HepG2 (cell line): ENCODE measurements at regions not wholly inside any gene's neighbourhood (a gene's known extent, or its start where the extent isn't known, plus 50 kb on each side); places are given as distances from the start of the nearest gene placed in this dataset.

Experiments used
- ATAC-seq: fragments of 200-7000 bp; cut with Tn5 transposase; 3 replicates; pipeline ENCODE4 v1.9.1; 2020; ENCODE audit warnings: mild to moderate bottlenecking, moderate library complexity
- BruUV-seq: library from RNA; stranded (reverse); fragments of 400-500 nt; replicated peaks from 2 replicates; lab custom pipeline; 2021; lab: Mats Ljungman, UMichigan
- CTCF ChIA-PET: fragments of 300-600 bp; formaldehyde crosslinking; extraction: SDS; loops from one replicate; lab custom pipeline; 2021; ENCODE audit warnings: low total read pairs, inconsistent platforms, low intra/inter-chr PET ratio; lab: Yijun Ruan, JAX
- POLR2A ChIA-PET: fragments of 350-600 bp; sonication (Branson Sonifier 250); formaldehyde crosslinking; loops from one replicate; lab custom pipeline; 2020; ENCODE audit warnings: antibody characterized with exemption, inconsistent platforms; lab: Yijun Ruan, JAX
- DNase-seq: peaks from one replicate; pipeline ENCODE4 v3.0.0-alpha.2; 2015; ENCODE audit warnings: low spot score
- FAIRE-seq: peaks from 3 replicates; lab custom pipeline; 2011; peaks lifted over from hg19 to GRCh38; lab: Jason Lieb, UNC
- H2AFZ ChIP-seq: one replicate; pipeline ENCODE4 v1.6.1; 2011; ENCODE audit warnings: low read length, inconsistent platforms
- H3K27ac ChIP-seq: fragments of 300-600 bp; 3 replicates; pipeline ENCODE4 v1.8.0; 2011; ENCODE audit warnings: mixed run types, mild to moderate bottlenecking, mixed read lengths, low read length, inconsistent platforms; ENCODE audit not compliant: insufficient read depth; ENCODE audit errors: extremely low read length
- H3K27me3 ChIP-seq, 2 experiments: fragments of 200-600 bp in 1 of 2; 2 replicates in 1 of 2; 3 replicates in 1 of 2; pipeline versions ENCODE4 v1.6.0 to v1.8.0; 2011; ENCODE audit warnings: low read length in 2 of 2, mild to moderate bottlenecking in 2 of 2, moderate library complexity in 2 of 2, inconsistent platforms in 1 of 2; ENCODE audit not compliant: insufficient read depth in 2 of 2, control insufficient read depth in 1 of 2
- H3K36me3 ChIP-seq, 2 experiments: fragments of 200-600 bp in 1 of 2; replicated peaks in 1 of 2; 2 replicates in 1 of 2; 3 replicates in 1 of 2; pipeline versions ENCODE4 v1.5.1 to v1.8.0; 2011; ENCODE audit warnings: low read length in 2 of 2, inconsistent platforms in 1 of 2; ENCODE audit not compliant: insufficient read depth in 2 of 2, control insufficient read depth in 1 of 2
- H3K4me1 ChIP-seq: 2 replicates; pipeline ENCODE4 v1.5.1; 2012; ENCODE audit warnings: low read length, inconsistent platforms; ENCODE audit not compliant: insufficient read depth
- H3K4me2 ChIP-seq: 2 replicates; pipeline ENCODE4 v1.6.0; 2011; ENCODE audit warnings: low read depth, low read length, inconsistent platforms
- H3K4me3 ChIP-seq, 3 experiments: fragments of 200-600 bp in 1 of 3; sonication (generic), shearing (Covaris generic) in 1 of 3; replicated peaks in 1 of 3; 2 replicates each; pipeline ENCODE4 v1.5.1; 2011 to 2016; ENCODE audit warnings: low read length in 3 of 3, inconsistent platforms in 2 of 3, low read depth in 2 of 3, mild to moderate bottlenecking in 2 of 3, control low read depth in 1 of 3, mixed read lengths in 1 of 3; ENCODE audit not compliant: insufficient read depth in 1 of 3
- H3K79me2 ChIP-seq: one replicate; pipeline ENCODE4 v1.6.1; 2011; ENCODE audit warnings: low read length, inconsistent platforms; ENCODE audit not compliant: insufficient read depth
- H3K9ac ChIP-seq: 2 replicates; pipeline ENCODE4 v1.6.0; 2011; ENCODE audit warnings: mild to moderate bottlenecking, low read depth, low read length, inconsistent platforms; ENCODE audit not compliant: insufficient read depth
- H3K9me3 ChIP-seq: 2 replicates; pipeline ENCODE4 v1.5.1; 2012; ENCODE audit warnings: mild to moderate bottlenecking, low read length
- H4K20me1 ChIP-seq: 2 replicates; pipeline ENCODE4 v1.6.0; 2011; ENCODE audit warnings: inconsistent platforms, mild to moderate bottlenecking, low read length, moderate library complexity; ENCODE audit not compliant: insufficient read depth
- EHMT2 ChIP-seq: fragments of 200-600 bp; sonication (generic); IDR thresholded peaks from 2 replicates; pipeline ENCODE4 v1.7.0; 2017; ENCODE audit warnings: antibody characterized with exemption, low read depth, low read length, borderline replicate concordance
- ZNF460 ChIP-seq: sonication (generic); formaldehyde crosslinking; IDR thresholded peaks from 2 replicates; pipeline ENCODE4 v1.5.1; 2020; ENCODE audit warnings: missing genetic modification reagents, mild to moderate bottlenecking, borderline replicate concordance
- ZNF503 ChIP-seq: sonication (generic); formaldehyde crosslinking; IDR thresholded peaks from 2 replicates; pipeline ENCODE4 v1.4.0; 2020; ENCODE audit warnings: missing genetic modification reagents
- ZNF607 ChIP-seq: sonication (generic); formaldehyde crosslinking; IDR thresholded peaks from 2 replicates; pipeline ENCODE4 v1.5.1; 2020; ENCODE audit warnings: missing genetic modification reagents, mild to moderate bottlenecking, borderline replicate concordance
- ZNF710 ChIP-seq: sonication (generic); formaldehyde crosslinking; IDR thresholded peaks from 2 replicates; pipeline ENCODE4 v1.5.0; 2020; ENCODE audit warnings: mild to moderate bottlenecking, missing genetic modification reagents, borderline replicate concordance
- ZNF775 ChIP-seq: sonication (generic); formaldehyde crosslinking; IDR thresholded peaks from 2 replicates; pipeline ENCODE4 v1.4.0; 2020; ENCODE audit warnings: missing genetic modification reagents, mild to moderate bottlenecking, moderate library complexity, borderline replicate concordance
- WGBS: methylation state at CpG from one replicate; pipeline ENCODE4 v1.1.6; 2017; ENCODE audit warnings: low lambda C conversion rate; 5-methylcytosine and 5-hydroxymethylcytosine counted together
- in situ Hi-C: cut with HindIII; loops from 2 replicates; pipeline ENCODE4 v1.10.0; 2017; ENCODE audit warnings: low pct_unique_long_range_greater_than_20kb; ENCODE audit not compliant: extremely low pct_ligation_motif_present
- intact Hi-C: fragments of 100-400 bp; cut with micrococcal nuclease; formaldehyde crosslinking; loops from one replicate; pipeline ENCODE4 v1.10.0; 2022; ENCODE audit not compliant: unreplicated experiment

DNA sequence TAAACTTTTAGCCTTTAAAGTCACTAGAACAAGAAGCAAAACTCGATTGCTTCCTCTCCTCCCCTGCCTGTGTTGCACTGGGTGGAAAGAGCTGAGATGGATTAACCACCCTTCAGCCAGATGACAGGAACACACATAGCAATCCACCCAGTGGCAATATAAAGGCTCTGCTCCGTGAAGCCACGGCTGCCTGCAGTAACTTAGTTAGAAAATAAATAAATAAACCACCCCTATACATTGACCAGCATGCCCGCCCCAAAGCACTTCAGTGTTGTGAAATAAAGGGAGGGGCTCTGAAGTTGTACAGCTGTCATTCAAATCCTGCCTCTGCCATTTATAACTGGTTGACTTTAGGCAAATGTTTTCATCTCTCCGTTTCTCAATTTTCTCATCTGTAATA lies 217.1 kb upstream of the LDB2 start:
- H3K27ac ChIP-seq = no peak overlapping the region
- no peaks in the 10 kb centered on the region for H3K36me3 ChIP-seq
- H3K4me3 ChIP-seq = no peak overlapping the region
- no peak for FAIRE-seq
- no peak for TF ChIP-seq ZNF460 (CRISPR knock-in tag)
- no peak for TF ChIP-seq ZNF710 (CRISPR knock-in tag)
- no peak for TF ChIP-seq ZNF607 (CRISPR knock-in tag)
- no peak for TF ChIP-seq ZNF503 (CRISPR knock-in tag)
- TF ChIP-seq EHMT2 = no peak
- TF ChIP-seq ZNF775 (CRISPR knock-in tag) = no peak
- TF ChIP-seq, all 625 proteins: peak for 0
- no peaks in the 10 kb centered on the region for H3K79me2 ChIP-seq
- H3K4me2 ChIP-seq = no peak overlapping the region
- H3K9ac ChIP-seq = no peak overlapping the region
- no TSS peak for BruUV-seq
- H3K27me3 ChIP-seq = no peaks in the 10 kb centered on the region
- no peaks in the 10 kb centered on the region for H3K9me3 ChIP-seq
- no peaks in the 10 kb centered on the region for H4K20me1 ChIP-seq
- DNase-seq = no peak
- WGBS = 9% methylated on average over 5 of the region's 5 CpGs
- POLR2A ChIA-PET = no interaction called here
- in situ Hi-C loops = no loop called here
- H3K4me1 ChIP-seq = no peaks in the 10 kb centered on the region
- intact Hi-C loops = no loop called here
- ATAC-seq = no peak
- CTCF ChIA-PET = no interaction called here
- no peak overlapping the region for H2AFZ ChIP-seq
